Lung (tissue), 11 donors: ENCODE measurements at regions not wholly inside any gene's neighbourhood (a gene's known extent, or its start where the extent isn't known, plus 50 kb on each side); places are given as distances from the start of the nearest gene placed in this dataset.

Source experiments
- ATAC-seq: fragments of 200-7000 bp; cut with Tn5 transposase; one replicate; pipeline ENCODE4 v1.9.1; 2020; ENCODE audit warnings: moderate number of reproducible peaks; ENCODE audit not compliant: insufficient read depth, low FRiP score
- DNase-seq, 3 donors: peaks; one replicate each; pipeline ENCODE4 v3.0.0-alpha.2; 2013 to 2017
- H3K27ac ChIP-seq, 2 donors: one replicate each; pipeline ENCODE4 v1.5.1; 2013; ENCODE audit warnings: mild to moderate bottlenecking in 2 of 2, moderate library complexity in 2 of 2, control low read depth in 1 of 2, inconsistent platforms in 1 of 2, low read depth in 1 of 2, low read length in 1 of 2
- H3K27me3 ChIP-seq, 3 donors: one replicate each; pipeline ENCODE4 v1.5.1; 2013; ENCODE audit warnings: low read length in 2 of 3; ENCODE audit not compliant: control insufficient read depth in 3 of 3, insufficient read depth in 3 of 3
- H3K36me3 ChIP-seq, 4 donors: one replicate each; pipeline ENCODE4 v1.5.1; 2013; ENCODE audit warnings: low read length in 4 of 4, mild to moderate bottlenecking in 1 of 4, moderate library complexity in 1 of 4; ENCODE audit not compliant: control insufficient read depth in 4 of 4, insufficient read depth in 4 of 4
- H3K4me1 ChIP-seq, 5 donors: one replicate each; pipeline ENCODE4 v1.5.1; 2013; ENCODE audit warnings: low read length in 5 of 5, mild to moderate bottlenecking in 2 of 5, moderate library complexity in 1 of 5; ENCODE audit not compliant: control insufficient read depth in 5 of 5, insufficient read depth in 5 of 5
- H3K4me3 ChIP-seq: one replicate; pipeline ENCODE4 v1.5.1; 2013; ENCODE audit warnings: mild to moderate bottlenecking, control low read depth, moderate library complexity
- H3K9ac ChIP-seq, 2 donors: one replicate each; pipeline ENCODE4 v1.5.1; 2013; ENCODE audit warnings: low read length in 2 of 2, control low read depth in 1 of 2; ENCODE audit not compliant: insufficient read depth in 1 of 2
- H3K9me3 ChIP-seq, 4 donors: one replicate each; pipeline ENCODE4 v1.5.1; 2013; ENCODE audit warnings: low read length in 3 of 4, mild to moderate bottlenecking in 1 of 4, moderate library complexity in 1 of 4; ENCODE audit not compliant: control insufficient read depth in 4 of 4, insufficient read depth in 3 of 4
- CTCF ChIP-seq: IDR thresholded peaks from 2 replicates; pipeline ENCODE4 v1.5.1; 2012; ENCODE audit warnings: mild to moderate bottlenecking; ENCODE audit errors: control extremely low read depth, extremely low read depth
- WGBS, 2 donors: extraction: QIAGEN DNeasy Blood & Tissue Kit; methylation state at CpG; one replicate each; pipeline ENCODE4 v1.1.7; 2013; 5-methylcytosine and 5-hydroxymethylcytosine counted together
- donor health status: control.
- donor health status: control.
- donor health status: Bipolar disorder and iron deficiency.
- donor health status: healthy.
- donor health status: DM: yes; HTN: yes; CAD: no.

- no peak overlapping the region for H3K27ac ChIP-seq
- H3K9me3 ChIP-seq = no peaks in the 10 kb centered on the region
- H3K4me1 ChIP-seq = peaks cover 19 to 96% (median 62%) of the 10 kb centered on the region in 5 donors
- no peak for TF ChIP-seq CTCF
- H3K27me3 ChIP-seq = no peaks in the 10 kb centered on the region
- no peak overlapping the region for H3K4me3 ChIP-seq
- no peak overlapping the region for H3K9ac ChIP-seq
- peaks cover 0 to 6% (median 1%) of the 10 kb centered on the region in 4 donors for H3K36me3 ChIP-seq
- no peak for ATAC-seq
- 61 to 69% methylated on average over 26 to 27 of the region's 27 CpGs for WGBS, 2 donors
- DNase-seq = peak; percentile 80 to 82 (median 81)
Observed at GRCh38 chr17:77433385-77434135, 292.8 kb downstream of the SEC14L1 start.

GRCh38 chr17:77434136-77435114, 293.7 kb downstream of the SEC14L1 start:
- Histone ChIP-seq H3K27ac (peak overlapping the region in 1 of 2 donors; percentile 20), H3K9ac (no peak overlapping the region), H3K4me3 (no peak overlapping the region), H3K9me3 (no peaks in the 10 kb centered on the region), H3K4me1 (peaks cover 24 to 96% (median 64%) of the 10 kb centered on the region in 5 donors), H3K36me3 (peaks cover 0 to 6% (median 1%) of the 10 kb centered on the region in 4 donors), H3K27me3 (no peaks in the 10 kb centered on the region)
- DNase-seq (no peak), ATAC-seq (no peak)
- TF ChIP-seq CTCF = no peak
- WGBS, 2 donors = 80 to 84% methylated on average over 26 of the region's 26 CpGs

GRCh38 chr17:77435272-77436057, 294.7 kb downstream of the SEC14L1 start:
- DNase-seq (no peak), ATAC-seq (no peak)
- H3K4me3 ChIP-seq = no peak overlapping the region
- peak overlapping the region in 1 of 2 donors; percentile 54 for H3K27ac ChIP-seq
- no peaks in the 10 kb centered on the region for H3K27me3 ChIP-seq
- no peak overlapping the region for H3K9ac ChIP-seq
- peaks cover 24 to 96% (median 60%) of the 10 kb centered on the region in 5 donors for H3K4me1 ChIP-seq
- peaks cover 0 to 6% (median 1%) of the 10 kb centered on the region in 4 donors for H3K36me3 ChIP-seq
- H3K9me3 ChIP-seq = no peaks in the 10 kb centered on the region
- 67 to 73% methylated on average over 24 of the region's 24 CpGs for WGBS, 2 donors
- TF ChIP-seq CTCF = no peak
